HG02973 (cell line): ENCODE measurements at regions not wholly inside any gene's neighbourhood (a gene's known extent, or its start where the extent isn't known, plus 50 kb on each side); places are given as distances from the start of the nearest gene placed in this dataset.
"Not testable (repeated sequence)": the region's sequence is repeated elsewhere in the genome, so short reads cannot be mapped to it uniquely, and the experiment has no call there.

Experiments used
- ATAC-seq: cut with Tn5 transposase; IDR thresholded peaks from one replicate; pipeline ENCODE4 v1.9.1; 2021; ENCODE audit warnings: moderate library complexity; ENCODE audit not compliant: unreplicated experiment

- no peak for ATAC-seq
Observed at GRCh38 chr12:78269620-78270019, 438.9 kb downstream of the NAV3 start.

- ATAC-seq, result no peak
Observed at GRCh38 chr12:78271546-78271945, 440.9 kb downstream of the NAV3 start.

- no peak for ATAC-seq
Observed at GRCh38 chr12:78275886-78276285, 445.2 kb downstream of the NAV3 start.

GRCh38 chr12:78278706-78279190 lies 448.1 kb downstream of the NAV3 start:
- ATAC-seq, result no peak

- no peak for ATAC-seq
Observed at GRCh38 chr12:78279567-78279966, 448.9 kb downstream of the NAV3 start.

- ATAC-seq, result not testable (repeated sequence)
Observed at GRCh38 chr12:78281102-78281501, 450.4 kb downstream of the NAV3 start.

GRCh38 chr12:78284417-78284816 lies 453.7 kb downstream of the NAV3 start:
- ATAC-seq, result no peak

GRCh38 chr12:78290606-78291345 lies 460.1 kb downstream of the NAV3 start:
- ATAC-seq, result no peak

GRCh38 chr12:78293059-78293686 lies 462.5 kb downstream of the NAV3 start:
- ATAC-seq, result no peak

- ATAC-seq, result not testable (repeated sequence)
Observed at GRCh38 chr12:78301282-78301681, 470.6 kb downstream of the NAV3 start.

- ATAC-seq, result no peak
Observed at GRCh38 chr12:78305808-78306207, 475.1 kb downstream of the NAV3 start.

GRCh38 chr12:78306236-78306635 lies 475.5 kb downstream of the NAV3 start:
- no peak for ATAC-seq

- ATAC-seq, result no peak
Observed at GRCh38 chr12:78308701-78309100, 478.0 kb downstream of the NAV3 start.

GRCh38 chr12:78315028-78315427 lies 484.3 kb downstream of the NAV3 start:
- ATAC-seq, result no peak

GRCh38 chr12:78316136-78316535 lies 485.4 kb downstream of the NAV3 start:
- no peak for ATAC-seq

GRCh38 chr12:78316631-78317468 lies 486.2 kb downstream of the NAV3 start:
- ATAC-seq, result no peak

- ATAC-seq, result no peak
Observed at GRCh38 chr12:78321696-78322095, 491.0 kb downstream of the NAV3 start.

- ATAC-seq, result no peak
Observed at GRCh38 chr12:78323226-78323625, 492.5 kb downstream of the NAV3 start.

GRCh38 chr12:78324234-78324633 lies 493.5 kb downstream of the NAV3 start:
- no peak for ATAC-seq

GRCh38 chr12:78328524-78328923 lies 497.8 kb downstream of the NAV3 start:
- no peak for ATAC-seq

GRCh38 chr12:78330131-78330530 lies 499.4 kb downstream of the NAV3 start:
- ATAC-seq, result no peak

GRCh38 chr12:78331181-78331580 lies 500.5 kb downstream of the NAV3 start:
- no peak for ATAC-seq
